ENCODE measurements at regions not wholly inside any gene's neighbourhood (a gene's known extent, or its start where the extent isn't known, plus 50 kb on each side); places are given as distances from the start of the nearest gene placed in this dataset.
A peak's percentile ranks its signal among the peaks of the same experiment; 100 is the strongest.
"Not testable (repeated sequence)": the region's sequence is repeated elsewhere in the genome, so short reads cannot be mapped to it uniquely, and the experiment has no call there.

DNA sequence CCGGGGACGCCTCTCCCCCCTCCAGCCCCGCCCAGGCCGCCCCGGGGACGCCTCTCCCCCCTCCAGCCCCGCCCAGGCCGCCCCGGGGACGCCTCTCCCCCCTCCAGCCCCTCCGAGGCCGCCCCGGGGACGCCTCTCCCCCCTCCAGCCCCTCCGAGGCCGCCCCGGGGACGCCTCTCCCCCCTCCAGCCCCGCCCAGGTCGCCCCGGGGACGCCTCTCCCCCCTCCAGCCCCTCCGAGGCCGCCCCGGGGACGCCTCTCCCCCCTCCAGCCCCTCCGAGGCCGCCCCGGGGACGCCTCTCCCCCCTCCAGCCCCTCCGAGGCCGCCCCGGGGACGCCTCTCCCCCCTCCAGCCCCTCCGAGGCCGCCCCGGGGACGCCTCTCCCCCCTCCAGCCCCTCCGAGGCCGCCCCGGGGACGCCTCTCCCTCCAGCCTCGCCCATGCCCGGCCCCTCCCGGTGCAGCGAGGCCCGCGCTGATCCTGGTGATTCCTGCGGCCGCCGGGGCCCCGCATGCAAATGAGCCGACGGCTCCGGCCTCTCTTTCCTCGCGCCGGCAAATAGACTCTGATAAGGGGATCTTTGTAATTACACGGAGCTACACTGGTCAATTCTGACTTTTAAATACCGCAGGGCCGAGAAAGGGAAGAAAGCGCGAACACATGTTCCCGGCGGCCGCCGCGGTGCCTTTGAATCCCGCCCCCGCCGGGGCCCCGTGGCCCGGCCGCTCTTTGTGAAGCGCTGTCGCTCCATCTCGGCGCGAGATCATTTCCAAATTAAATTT is 114.7 kb upstream of the NKX1-1 start (continued):
- TF ChIP-seq, protein P1, sequence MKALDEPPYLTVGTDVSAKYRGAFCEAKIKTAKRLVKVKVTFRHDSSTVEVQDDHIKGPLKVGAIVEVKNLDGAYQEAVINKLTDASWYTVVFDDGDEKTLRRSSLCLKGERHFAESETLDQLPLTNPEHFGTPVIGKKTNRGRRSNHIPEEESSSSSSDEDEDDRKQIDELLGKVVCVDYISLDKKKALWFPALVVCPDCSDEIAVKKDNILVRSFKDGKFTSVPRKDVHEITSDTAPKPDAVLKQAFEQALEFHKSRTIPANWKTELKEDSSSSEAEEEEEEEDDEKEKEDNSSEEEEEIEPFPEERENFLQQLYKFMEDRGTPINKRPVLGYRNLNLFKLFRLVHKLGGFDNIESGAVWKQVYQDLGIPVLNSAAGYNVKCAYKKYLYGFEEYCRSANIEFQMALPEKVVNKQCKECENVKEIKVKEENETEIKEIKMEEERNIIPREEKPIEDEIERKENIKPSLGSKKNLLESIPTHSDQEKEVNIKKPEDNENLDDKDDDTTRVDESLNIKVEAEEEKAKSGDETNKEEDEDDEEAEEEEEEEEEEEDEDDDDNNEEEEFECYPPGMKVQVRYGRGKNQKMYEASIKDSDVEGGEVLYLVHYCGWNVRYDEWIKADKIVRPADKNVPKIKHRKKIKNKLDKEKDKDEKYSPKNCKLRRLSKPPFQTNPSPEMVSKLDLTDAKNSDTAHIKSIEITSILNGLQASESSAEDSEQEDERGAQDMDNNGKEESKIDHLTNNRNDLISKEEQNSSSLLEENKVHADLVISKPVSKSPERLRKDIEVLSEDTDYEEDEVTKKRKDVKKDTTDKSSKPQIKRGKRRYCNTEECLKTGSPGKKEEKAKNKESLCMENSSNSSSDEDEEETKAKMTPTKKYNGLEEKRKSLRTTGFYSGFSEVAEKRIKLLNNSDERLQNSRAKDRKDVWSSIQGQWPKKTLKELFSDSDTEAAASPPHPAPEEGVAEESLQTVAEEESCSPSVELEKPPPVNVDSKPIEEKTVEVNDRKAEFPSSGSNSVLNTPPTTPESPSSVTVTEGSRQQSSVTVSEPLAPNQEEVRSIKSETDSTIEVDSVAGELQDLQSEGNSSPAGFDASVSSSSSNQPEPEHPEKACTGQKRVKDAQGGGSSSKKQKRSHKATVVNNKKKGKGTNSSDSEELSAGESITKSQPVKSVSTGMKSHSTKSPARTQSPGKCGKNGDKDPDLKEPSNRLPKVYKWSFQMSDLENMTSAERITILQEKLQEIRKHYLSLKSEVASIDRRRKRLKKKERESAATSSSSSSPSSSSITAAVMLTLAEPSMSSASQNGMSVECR (CRISPR knock-in tag; IDR thresholded peaks at IDR 0.05), result 0 out of 2 replicates have a peak, but pooled peaks have one; percentile 24
- peak; percentile 62 for TF ChIP-seq POLR2G (IDR thresholded peaks at IDR 0.05; ENCODE audit: low read depth, low read length)
- TF ChIP-seq, protein P2, sequence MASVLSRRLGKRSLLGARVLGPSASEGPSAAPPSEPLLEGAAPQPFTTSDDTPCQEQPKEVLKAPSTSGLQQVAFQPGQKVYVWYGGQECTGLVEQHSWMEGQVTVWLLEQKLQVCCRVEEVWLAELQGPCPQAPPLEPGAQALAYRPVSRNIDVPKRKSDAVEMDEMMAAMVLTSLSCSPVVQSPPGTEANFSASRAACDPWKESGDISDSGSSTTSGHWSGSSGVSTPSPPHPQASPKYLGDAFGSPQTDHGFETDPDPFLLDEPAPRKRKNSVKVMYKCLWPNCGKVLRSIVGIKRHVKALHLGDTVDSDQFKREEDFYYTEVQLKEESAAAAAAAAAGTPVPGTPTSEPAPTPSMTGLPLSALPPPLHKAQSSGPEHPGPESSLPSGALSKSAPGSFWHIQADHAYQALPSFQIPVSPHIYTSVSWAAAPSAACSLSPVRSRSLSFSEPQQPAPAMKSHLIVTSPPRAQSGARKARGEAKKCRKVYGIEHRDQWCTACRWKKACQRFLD (CRISPR knock-in tag; IDR thresholded peaks at IDR 0.05), result peak; percentile 40; the same call in 1 of the 2 replicates
- peak; percentile 68 to 75 for TF ChIP-seq NRF1 (conservative IDR thresholded peaks at IDR 0.05 in 1 of 2, IDR thresholded peaks at IDR 0.05 in 1 of 2)
- TF ChIP-seq, protein P3, sequence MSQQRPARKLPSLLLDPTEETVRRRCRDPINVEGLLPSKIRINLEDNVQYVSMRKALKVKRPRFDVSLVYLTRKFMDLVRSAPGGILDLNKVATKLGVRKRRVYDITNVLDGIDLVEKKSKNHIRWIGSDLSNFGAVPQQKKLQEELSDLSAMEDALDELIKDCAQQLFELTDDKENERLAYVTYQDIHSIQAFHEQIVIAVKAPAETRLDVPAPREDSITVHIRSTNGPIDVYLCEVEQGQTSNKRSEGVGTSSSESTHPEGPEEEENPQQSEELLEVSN (IDR thresholded peaks at IDR 0.05; ENCODE audit: borderline replicate concordance in 1 of 2, extremely low read depth in 1 of 2, insufficient read depth in 1 of 2, insufficient read length in 1 of 2, low read depth in 1 of 2, low read length in 1 of 2, poor library complexity in 1 of 2, severe bottlenecking in 1 of 2), result peak; percentile 76 to 98
- peak; percentile 58; the same call in 1 of the 2 replicates for TF ChIP-seq ZNF444 (CRISPR knock-in tag; IDR thresholded peaks at IDR 0.05)
- TF ChIP-seq SRF (CRISPR knock-in tag; IDR thresholded peaks at IDR 0.05), result peak in 1 of 2 experiments; percentile 53; a peak in 1 of 4 replicates
- TF ChIP-seq, protein P4, sequence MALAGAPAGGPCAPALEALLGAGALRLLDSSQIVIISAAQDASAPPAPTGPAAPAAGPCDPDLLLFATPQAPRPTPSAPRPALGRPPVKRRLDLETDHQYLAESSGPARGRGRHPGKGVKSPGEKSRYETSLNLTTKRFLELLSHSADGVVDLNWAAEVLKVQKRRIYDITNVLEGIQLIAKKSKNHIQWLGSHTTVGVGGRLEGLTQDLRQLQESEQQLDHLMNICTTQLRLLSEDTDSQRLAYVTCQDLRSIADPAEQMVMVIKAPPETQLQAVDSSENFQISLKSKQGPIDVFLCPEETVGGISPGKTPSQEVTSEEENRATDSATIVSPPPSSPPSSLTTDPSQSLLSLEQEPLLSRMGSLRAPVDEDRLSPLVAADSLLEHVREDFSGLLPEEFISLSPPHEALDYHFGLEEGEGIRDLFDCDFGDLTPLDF (CRISPR knock-in tag; IDR thresholded peaks at IDR 0.05), result peak; percentile 57
- peak; percentile 74 for TF ChIP-seq SMAD4 (CRISPR knock-in tag; conservative IDR thresholded peaks at IDR 0.05)
- TF ChIP-seq GATA2 (CRISPR knock-in tag; IDR thresholded peaks at IDR 0.05), result 0 out of 2 replicates have a peak, but pooled peaks have one; percentile 49
- peak; percentile 65; the same call in 1 of the 2 replicates for TF ChIP-seq NBN (IDR thresholded peaks at IDR 0.05; ENCODE audit: low read depth)
- peak; percentile 30; the same call in 1 of the 2 replicates for TF ChIP-seq POLR2A (conservative IDR thresholded peaks at IDR 0.05)
- TF ChIP-seq CCNT2 (IDR thresholded peaks at IDR 0.05; ENCODE audit: borderline replicate concordance, extremely low read depth, insufficient read length, low read depth, low read length), result peak; percentile 21
- peak; percentile 51 for TF ChIP-seq RBBP5 (IDR thresholded peaks at IDR 0.05; ENCODE audit: borderline replicate concordance, insufficient read depth, low read length, poor library complexity, severe bottlenecking)
- peak; percentile 60; the same call in 1 of the 2 replicates for TF ChIP-seq CHD2 (IDR thresholded peaks at IDR 0.05; ENCODE audit: low read depth, low read length)
- peak; percentile 84 for TF ChIP-seq MYC (IDR thresholded peaks at IDR 0.05; ENCODE audit: low read depth, low read length)
- not testable (repeated sequence) for TF ChIP-seq MYC (CRISPR knock-in tag; IDR thresholded peaks at IDR 0.05; ENCODE audit: borderline replicate concordance, low read depth)

Measured in K562 (cell line).